ENCODE measurements at regions not wholly inside any gene's neighbourhood (a gene's known extent, or its start where the extent isn't known, plus 50 kb on each side); places are given as distances from the start of the nearest gene placed in this dataset.

DNA sequence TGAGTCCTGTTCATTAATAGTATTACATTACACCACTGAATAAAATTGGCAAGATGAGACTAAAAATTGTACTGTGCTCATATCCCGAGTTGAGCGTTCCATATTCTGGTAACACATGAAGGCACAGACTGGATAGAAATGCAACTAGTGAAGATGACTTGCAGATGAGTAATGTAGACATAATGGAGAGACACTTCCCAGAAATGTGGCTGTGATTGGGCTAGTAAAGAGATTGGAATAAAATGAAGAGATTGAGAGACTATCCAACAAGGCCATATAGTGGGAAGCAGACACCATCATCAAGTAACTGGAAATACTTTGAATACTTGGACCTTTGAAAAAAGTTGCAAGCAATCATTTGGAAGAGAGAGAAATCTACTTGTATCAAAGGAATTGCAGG lies 77.3 kb downstream of the DCAF8L1 start:
- Histone ChIP-seq H3K36me3 (ENCODE audit: insufficient read depth, low read length) (no peaks in the 10 kb centered on the region), H3K4me1 (ENCODE audit: insufficient read depth, low read length) (no peaks in the 10 kb centered on the region), H3K4me3 (ENCODE audit: low read length) (no peak overlapping the region), H3K27ac (ENCODE audit: low read depth in 1 of 2, low read length in 2 of 2) (no peak overlapping the region), H3K27me3 (ENCODE audit: control insufficient read depth in 1 of 2, insufficient read depth in 2 of 2, low read length in 2 of 2) (no peaks in the 10 kb centered on the region), H3K9me3 (ENCODE audit: control insufficient read depth in 1 of 2, insufficient read depth in 1 of 2, low read length in 2 of 2) (no peaks in the 10 kb centered on the region)
- Mint-ChIP-seq H3K36me3 (ENCODE audit: low read depth) (no peaks in the 10 kb centered on the region), H3K27ac (no peak overlapping the region), H3K27me3 (no peaks in the 10 kb centered on the region), H3K9me3 (no peaks in the 10 kb centered on the region), H3K4me1 (ENCODE audit: low read depth) (no peaks in the 10 kb centered on the region), H3K4me3 (no peak overlapping the region)
- DNase-seq (no peak), ATAC-seq (ENCODE audit: poor library complexity) (no peak)
- ChIA-PET CTCF (no interaction called here), POLR2A (no interaction called here)
- intact Hi-C loops (cut with DNase I, micrococcal nuclease): no loop called here
- TF ChIP-seq, protein P1, sequence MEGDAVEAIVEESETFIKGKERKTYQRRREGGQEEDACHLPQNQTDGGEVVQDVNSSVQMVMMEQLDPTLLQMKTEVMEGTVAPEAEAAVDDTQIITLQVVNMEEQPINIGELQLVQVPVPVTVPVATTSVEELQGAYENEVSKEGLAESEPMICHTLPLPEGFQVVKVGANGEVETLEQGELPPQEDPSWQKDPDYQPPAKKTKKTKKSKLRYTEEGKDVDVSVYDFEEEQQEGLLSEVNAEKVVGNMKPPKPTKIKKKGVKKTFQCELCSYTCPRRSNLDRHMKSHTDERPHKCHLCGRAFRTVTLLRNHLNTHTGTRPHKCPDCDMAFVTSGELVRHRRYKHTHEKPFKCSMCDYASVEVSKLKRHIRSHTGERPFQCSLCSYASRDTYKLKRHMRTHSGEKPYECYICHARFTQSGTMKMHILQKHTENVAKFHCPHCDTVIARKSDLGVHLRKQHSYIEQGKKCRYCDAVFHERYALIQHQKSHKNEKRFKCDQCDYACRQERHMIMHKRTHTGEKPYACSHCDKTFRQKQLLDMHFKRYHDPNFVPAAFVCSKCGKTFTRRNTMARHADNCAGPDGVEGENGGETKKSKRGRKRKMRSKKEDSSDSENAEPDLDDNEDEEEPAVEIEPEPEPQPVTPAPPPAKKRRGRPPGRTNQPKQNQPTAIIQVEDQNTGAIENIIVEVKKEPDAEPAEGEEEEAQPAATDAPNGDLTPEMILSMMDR (IDR thresholded peaks at IDR 0.05): no peak

DNA sequence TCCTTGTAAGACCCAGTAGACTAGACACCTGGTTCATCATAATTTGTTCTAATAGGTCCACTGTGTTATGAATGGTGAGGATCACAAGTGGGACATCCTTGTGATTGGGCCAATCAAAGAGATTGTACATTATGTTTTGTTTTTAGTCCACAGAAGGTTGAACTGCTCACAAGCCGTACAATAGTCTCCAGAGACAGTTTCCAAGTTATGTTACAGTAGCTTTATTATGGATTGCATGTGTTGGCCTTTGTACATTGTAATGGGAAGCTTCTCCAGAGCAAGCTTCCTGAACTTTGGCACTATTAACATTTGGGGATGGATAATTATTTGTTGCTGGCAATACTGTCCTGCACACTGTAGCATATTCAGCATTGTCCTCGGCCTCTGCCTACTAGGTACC lies 86.1 kb downstream of the MAGEB10 start:
- Histone ChIP-seq H3K27me3 (ENCODE audit: control insufficient read depth in 1 of 2, insufficient read depth in 2 of 2, low read length in 2 of 2) (no peaks in the 10 kb centered on the region), H3K4me3 (ENCODE audit: low read length) (no peak overlapping the region), H3K27ac (ENCODE audit: low read depth in 1 of 2, low read length in 2 of 2) (no peak overlapping the region), H3K9me3 (ENCODE audit: control insufficient read depth in 1 of 2, insufficient read depth in 1 of 2, low read length in 2 of 2) (no peaks in the 10 kb centered on the region), H3K4me1 (ENCODE audit: insufficient read depth, low read length) (no peaks in the 10 kb centered on the region), H3K36me3 (ENCODE audit: insufficient read depth, low read length) (no peaks in the 10 kb centered on the region)
- Mint-ChIP-seq H3K36me3 (ENCODE audit: low read depth) (no peaks in the 10 kb centered on the region), H3K9me3 (no peaks in the 10 kb centered on the region), H3K4me3 (no peak overlapping the region), H3K4me1 (ENCODE audit: low read depth) (no peaks in the 10 kb centered on the region), H3K27ac (no peak overlapping the region), H3K27me3 (no peaks in the 10 kb centered on the region)
- TF ChIP-seq, protein P1 (IDR thresholded peaks at IDR 0.05): no peak
- intact Hi-C loops (cut with DNase I, micrococcal nuclease): no loop called here
- ATAC-seq (ENCODE audit: poor library complexity) (no peak), DNase-seq (no peak)
- ChIA-PET POLR2A (no interaction called here), CTCF (no interaction called here)

DNA sequence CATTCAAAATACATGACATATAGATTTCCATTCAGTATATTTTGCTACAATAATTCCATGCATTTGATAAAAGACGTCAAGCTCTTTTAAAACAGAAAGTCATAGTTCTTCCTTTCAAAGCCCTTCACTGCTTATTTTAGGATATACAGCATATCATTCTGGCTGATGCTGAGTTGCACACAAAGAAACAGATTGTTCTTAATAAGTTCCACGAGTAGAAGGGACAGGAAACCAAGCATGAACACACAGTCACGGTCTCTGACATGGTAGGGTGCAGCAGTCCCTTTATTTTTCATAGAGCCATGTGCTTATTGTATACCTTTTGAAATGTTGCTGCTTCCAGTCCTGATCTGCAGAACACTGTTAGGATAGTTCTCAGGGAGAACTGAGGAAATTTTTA lies 85.4 kb downstream of the MAGEB10 start:
- Histone ChIP-seq H3K4me3 (ENCODE audit: low read length) (no peak overlapping the region), H3K9me3 (ENCODE audit: control insufficient read depth in 1 of 2, insufficient read depth in 1 of 2, low read length in 2 of 2) (no peaks in the 10 kb centered on the region), H3K36me3 (ENCODE audit: insufficient read depth, low read length) (no peaks in the 10 kb centered on the region), H3K27ac (ENCODE audit: low read depth in 1 of 2, low read length in 2 of 2) (no peak overlapping the region), H3K4me1 (ENCODE audit: insufficient read depth, low read length) (no peaks in the 10 kb centered on the region), H3K27me3 (ENCODE audit: control insufficient read depth in 1 of 2, insufficient read depth in 2 of 2, low read length in 2 of 2) (no peaks in the 10 kb centered on the region)
- no peak for ATAC-seq (ENCODE audit: poor library complexity)
- H3K4me1 Mint-ChIP-seq (ENCODE audit: low read depth): no peaks in the 10 kb centered on the region
- no peak for DNase-seq
- no peaks in the 10 kb centered on the region for H3K27me3 Mint-ChIP-seq
- no peak overlapping the region for H3K27ac Mint-ChIP-seq
- POLR2A ChIA-PET: no interaction called here
- H3K36me3 Mint-ChIP-seq (ENCODE audit: low read depth): no peaks in the 10 kb centered on the region
- H3K9me3 Mint-ChIP-seq: no peaks in the 10 kb centered on the region
- no peak overlapping the region for H3K4me3 Mint-ChIP-seq
- intact Hi-C loops (cut with DNase I, micrococcal nuclease): no loop called here
- CTCF ChIA-PET: no interaction called here
- TF ChIP-seq, protein P1 (IDR thresholded peaks at IDR 0.05): no peak
